ENCODE measurements at regions not wholly inside any gene's neighbourhood (a gene's known extent, or its start where the extent isn't known, plus 50 kb on each side); places are given as distances from the start of the nearest gene placed in this dataset.
"Not testable (repeated sequence)": the region's sequence is repeated elsewhere in the genome, so short reads cannot be mapped to it uniquely, and the experiment has no call there.

DNA sequence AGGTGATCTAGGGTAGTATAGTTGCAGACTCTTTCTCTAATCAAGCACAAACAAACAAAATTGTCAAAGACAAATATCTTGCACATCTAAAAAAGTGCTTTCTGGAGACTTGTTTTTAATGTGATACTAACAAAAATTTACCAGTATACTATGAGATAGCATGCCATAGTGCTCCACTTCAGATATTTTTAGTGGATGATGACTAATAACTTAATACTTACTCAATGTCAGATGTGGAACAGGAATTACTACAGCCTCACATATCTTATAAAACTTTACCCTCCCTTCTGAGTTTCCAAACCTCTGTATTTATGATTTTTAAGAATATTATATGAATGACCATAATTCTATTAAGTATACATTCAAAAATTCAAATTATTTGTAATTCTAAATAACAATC, 1162.0 kb upstream of the SLC39A10 start:
- Histone ChIP-seq H3K27me3 (ENCODE audit: control insufficient read depth, insufficient read depth, low read length, poor library complexity, severe bottlenecking) (no peaks in the 10 kb centered on the region), H3K4me1 (ENCODE audit: control insufficient read depth, insufficient read depth, low read length) (no peaks in the 10 kb centered on the region), H3K4me3 (ENCODE audit: insufficient read depth, low read depth, low read length) (no peak overlapping the region), H3K27ac (ENCODE audit: insufficient read depth, low read depth, low read length, poor library complexity, severe bottlenecking) (no peak overlapping the region), H3K9me3 (ENCODE audit: control insufficient read depth, low read length) (no peaks in the 10 kb centered on the region), H3K36me3 (ENCODE audit: control insufficient read depth, insufficient read depth, low read length) (no peaks in the 10 kb centered on the region)

DNA sequence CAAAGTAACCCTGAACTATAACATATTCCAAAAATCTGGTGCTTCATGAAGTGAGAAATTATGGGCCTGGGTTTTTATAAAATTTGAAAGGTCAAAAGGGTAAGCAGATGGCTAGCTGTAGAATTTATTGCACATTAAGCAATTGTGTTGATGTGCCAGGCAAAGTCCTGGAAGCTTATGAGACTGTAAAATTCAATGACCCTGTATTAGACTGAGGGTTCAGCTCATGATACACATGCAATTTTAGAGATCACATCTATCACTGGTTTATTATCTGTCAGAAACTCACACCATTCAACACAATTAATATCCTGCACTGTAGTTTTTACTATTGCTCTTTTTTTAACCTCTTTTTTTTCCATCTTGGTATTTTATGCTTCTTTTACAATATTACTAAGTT, 1162.6 kb upstream of the SLC39A10 start:
- Histone ChIP-seq H3K4me3 (ENCODE audit: insufficient read depth, low read depth, low read length) (no peak overlapping the region), H3K4me1 (ENCODE audit: control insufficient read depth, insufficient read depth, low read length) (no peaks in the 10 kb centered on the region), H3K27me3 (ENCODE audit: control insufficient read depth, insufficient read depth, low read length, poor library complexity, severe bottlenecking) (no peaks in the 10 kb centered on the region), H3K36me3 (ENCODE audit: control insufficient read depth, insufficient read depth, low read length) (no peaks in the 10 kb centered on the region), H3K9me3 (ENCODE audit: control insufficient read depth, low read length) (no peaks in the 10 kb centered on the region), H3K27ac (ENCODE audit: insufficient read depth, low read depth, low read length, poor library complexity, severe bottlenecking) (no peak overlapping the region)

DNA sequence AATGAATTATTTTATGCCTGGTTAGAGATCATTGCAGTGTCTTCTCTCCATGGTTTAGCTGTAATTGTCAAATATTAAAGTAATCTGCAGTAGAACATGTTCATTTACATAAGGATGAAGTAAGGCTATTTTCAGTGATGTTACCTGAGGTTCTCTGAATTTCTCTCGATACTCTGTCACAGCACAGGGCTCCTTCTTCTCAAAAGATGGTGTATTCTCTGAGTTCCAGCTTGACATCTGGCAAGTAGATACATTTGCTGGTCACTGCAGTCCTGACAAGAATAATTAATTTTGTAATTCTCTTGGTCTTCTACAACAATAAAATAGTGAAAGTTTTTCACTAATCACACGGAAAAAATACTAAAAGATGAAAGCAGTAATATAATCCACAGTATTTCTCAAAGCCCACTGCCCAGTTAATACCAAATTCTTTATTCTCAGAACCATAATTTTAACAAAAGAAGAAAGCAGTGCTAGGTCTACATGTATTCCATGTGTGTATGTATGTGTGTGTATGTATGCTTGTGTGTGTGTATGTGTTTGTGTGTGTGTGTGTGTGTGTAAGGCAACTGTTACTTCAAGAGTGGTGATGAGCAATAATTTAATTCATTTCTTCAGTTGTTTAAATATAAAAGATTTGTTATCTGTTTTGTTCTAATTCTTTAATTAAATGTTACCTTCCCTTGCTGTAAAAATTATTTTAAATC, 1165.5 kb upstream of the SLC39A10 start:
- Histone ChIP-seq H3K27ac (ENCODE audit: insufficient read depth, low read depth, low read length, poor library complexity, severe bottlenecking) (no peak overlapping the region), H3K4me1 (ENCODE audit: control insufficient read depth, insufficient read depth, low read length) (no peaks in the 10 kb centered on the region), H3K9me3 (ENCODE audit: control insufficient read depth, low read length) (no peaks in the 10 kb centered on the region), H3K36me3 (ENCODE audit: control insufficient read depth, insufficient read depth, low read length) (no peaks in the 10 kb centered on the region), H3K27me3 (ENCODE audit: control insufficient read depth, insufficient read depth, low read length, poor library complexity, severe bottlenecking) (no peaks in the 10 kb centered on the region), H3K4me3 (ENCODE audit: insufficient read depth, low read depth, low read length) (no peak overlapping the region)
- 71 to 85% methylated on average over 2 of the region's 2 CpGs for WGBS, 2 experiments

DNA sequence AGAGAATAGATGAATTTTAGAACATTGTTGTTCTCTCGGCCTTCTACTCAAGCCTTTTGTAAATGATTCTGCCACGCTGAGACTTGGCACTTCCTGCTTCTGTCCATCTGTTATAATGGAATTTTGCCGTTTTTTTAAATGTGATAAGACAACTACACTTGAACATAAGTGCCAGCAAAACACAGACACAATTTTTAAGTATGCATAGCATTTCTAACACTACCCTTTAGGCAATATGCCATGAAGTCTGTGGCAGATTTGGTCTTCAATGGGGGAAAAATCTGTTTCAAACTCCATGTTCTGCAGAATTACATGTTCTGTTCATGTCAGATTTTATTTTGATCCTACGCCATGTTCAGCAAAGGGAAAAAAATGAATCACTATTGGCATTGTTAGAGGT, 1170.7 kb upstream of the SLC39A10 start:
- no peak overlapping the region for H3K27ac ChIP-seq (ENCODE audit: insufficient read depth, low read depth, low read length, poor library complexity, severe bottlenecking)
- H3K27me3 ChIP-seq (ENCODE audit: control insufficient read depth, insufficient read depth, low read length, poor library complexity, severe bottlenecking): no peaks in the 10 kb centered on the region
- H3K36me3 ChIP-seq (ENCODE audit: control insufficient read depth, insufficient read depth, low read length): no peaks in the 10 kb centered on the region
- H3K9me3 ChIP-seq (ENCODE audit: control insufficient read depth, low read length): no peaks in the 10 kb centered on the region
- WGBS, 2 experiments: 90 to 93% methylated on average over 2 to 4 of the region's 4 CpGs
- no peak overlapping the region for H3K4me3 ChIP-seq (ENCODE audit: insufficient read depth, low read depth, low read length)
- H3K4me1 ChIP-seq (ENCODE audit: control insufficient read depth, insufficient read depth, low read length): no peaks in the 10 kb centered on the region

DNA sequence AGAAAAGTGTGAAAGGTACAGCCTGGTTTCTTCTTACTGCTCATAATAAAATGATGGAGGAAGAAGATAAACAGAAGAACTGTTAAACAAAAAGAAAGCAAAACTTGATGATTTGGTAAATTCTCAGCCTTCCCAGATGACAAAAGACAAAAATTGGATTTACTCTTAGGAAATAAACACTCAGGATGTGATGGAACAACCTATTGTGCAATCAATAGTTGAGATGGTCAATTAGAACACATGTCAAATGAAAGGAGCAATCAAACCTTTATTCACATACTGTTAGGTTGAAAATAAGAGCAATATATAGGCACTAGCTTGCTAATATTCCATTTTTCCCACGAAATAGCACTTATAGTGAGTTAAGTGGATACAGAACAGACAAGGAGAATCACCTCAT, 1174.0 kb upstream of the SLC39A10 start:
- H3K9me3 ChIP-seq (ENCODE audit: control insufficient read depth, low read length): no peaks in the 10 kb centered on the region
- no peaks in the 10 kb centered on the region for H3K36me3 ChIP-seq (ENCODE audit: control insufficient read depth, insufficient read depth, low read length)
- no peaks in the 10 kb centered on the region for H3K27me3 ChIP-seq (ENCODE audit: control insufficient read depth, insufficient read depth, low read length, poor library complexity, severe bottlenecking)
- 80% methylated on average over 1 of the region's 1 CpG; no CpG with 5 or more reads in 1 of the 2 experiments for WGBS, 2 experiments
- H3K4me1 ChIP-seq (ENCODE audit: control insufficient read depth, insufficient read depth, low read length): no peaks in the 10 kb centered on the region
- no peak overlapping the region for H3K4me3 ChIP-seq (ENCODE audit: insufficient read depth, low read depth, low read length)
- H3K27ac ChIP-seq (ENCODE audit: insufficient read depth, low read depth, low read length, poor library complexity, severe bottlenecking): no peak overlapping the region

DNA sequence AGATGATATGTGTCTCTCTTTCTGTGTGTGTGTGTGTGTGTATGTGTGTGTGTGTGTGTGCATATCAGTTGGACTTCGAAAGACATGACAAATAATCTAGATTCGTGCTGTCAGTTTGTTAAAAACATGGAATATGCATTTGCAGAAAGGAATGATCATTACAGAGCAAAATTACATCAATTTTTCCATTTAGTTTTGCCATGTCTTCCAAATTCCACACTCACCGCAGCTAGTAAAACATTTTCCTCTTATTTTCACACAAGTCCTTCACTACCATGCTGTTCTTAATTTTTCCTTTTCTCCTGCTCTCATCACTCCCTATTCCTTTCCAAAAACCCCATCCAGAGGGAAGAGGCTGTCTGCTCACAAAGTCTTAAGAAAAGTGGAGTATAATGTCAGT, 1191.4 kb upstream of the SLC39A10 start:
- Histone ChIP-seq H3K4me1 (ENCODE audit: control insufficient read depth, insufficient read depth, low read length) (no peaks in the 10 kb centered on the region), H3K27ac (ENCODE audit: insufficient read depth, low read depth, low read length, poor library complexity, severe bottlenecking) (no peak overlapping the region), H3K36me3 (ENCODE audit: control insufficient read depth, insufficient read depth, low read length) (no peaks in the 10 kb centered on the region), H3K9me3 (ENCODE audit: control insufficient read depth, low read length) (no peaks in the 10 kb centered on the region), H3K27me3 (ENCODE audit: control insufficient read depth, insufficient read depth, low read length, poor library complexity, severe bottlenecking) (no peaks in the 10 kb centered on the region), H3K4me3 (ENCODE audit: insufficient read depth, low read depth, low read length) (no peak overlapping the region)
- WGBS, 2 experiments: 75 to 83% methylated on average over 3 of the region's 3 CpGs

DNA sequence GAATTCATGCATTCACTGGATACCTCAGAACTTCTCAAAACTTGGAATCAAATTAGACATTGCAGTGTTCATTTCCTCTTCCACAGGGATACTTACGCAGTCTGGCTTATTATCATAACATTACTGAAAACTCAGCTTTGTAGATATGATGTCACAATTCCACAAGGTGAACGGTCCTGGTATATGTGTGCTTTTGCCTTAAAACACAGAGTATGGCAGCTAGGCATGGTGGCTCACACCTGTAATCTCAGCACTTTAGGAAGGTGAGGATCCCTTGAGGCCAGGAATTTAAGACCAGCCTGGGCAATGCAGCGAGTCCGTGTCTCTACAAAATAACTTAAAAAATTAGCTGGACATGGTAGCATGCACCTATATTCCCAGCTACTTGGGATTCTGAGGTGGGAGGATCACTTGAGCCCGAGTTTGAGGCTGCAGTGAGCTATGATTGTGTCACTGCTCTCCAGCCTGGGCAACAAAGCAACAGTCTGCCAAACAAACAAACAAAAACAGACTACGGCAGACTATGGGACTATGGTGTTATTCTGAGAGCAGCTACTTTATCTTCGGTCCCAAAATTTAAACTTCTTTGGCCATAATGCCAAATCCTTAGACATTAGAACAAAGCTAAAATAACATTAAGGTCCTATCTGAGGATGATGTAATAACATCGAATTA, 1191.9 kb upstream of the SLC39A10 start:
- Histone ChIP-seq H3K27ac (ENCODE audit: insufficient read depth, low read depth, low read length, poor library complexity, severe bottlenecking) (no peak overlapping the region), H3K9me3 (ENCODE audit: control insufficient read depth, low read length) (no peaks in the 10 kb centered on the region), H3K27me3 (ENCODE audit: control insufficient read depth, insufficient read depth, low read length, poor library complexity, severe bottlenecking) (no peaks in the 10 kb centered on the region), H3K36me3 (ENCODE audit: control insufficient read depth, insufficient read depth, low read length) (no peaks in the 10 kb centered on the region), H3K4me3 (ENCODE audit: insufficient read depth, low read depth, low read length) (no peak overlapping the region), H3K4me1 (ENCODE audit: control insufficient read depth, insufficient read depth, low read length) (no peaks in the 10 kb centered on the region)
- WGBS, 2 experiments: 90 to 93% methylated on average over 6 to 7 of the region's 8 CpGs

DNA sequence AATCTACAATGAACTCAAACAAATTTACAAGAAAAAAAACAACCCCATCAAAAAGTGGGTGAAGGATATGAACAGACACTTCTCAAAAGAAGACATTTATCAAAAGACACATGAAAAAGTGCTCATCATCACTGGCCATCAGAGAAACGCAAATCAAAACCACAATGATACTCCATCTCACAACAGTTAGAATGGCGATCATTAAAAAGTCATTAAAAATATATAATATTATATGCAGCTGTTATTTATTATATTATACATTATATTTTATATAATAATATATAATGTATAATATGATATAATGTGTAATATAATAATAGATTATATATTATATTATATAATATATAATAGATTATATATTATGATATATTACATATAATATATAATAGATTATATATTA, 1194.1 kb upstream of the SLC39A10 start:
- H3K36me3 ChIP-seq (ENCODE audit: control insufficient read depth, insufficient read depth, low read length); H3K9me3 ChIP-seq (ENCODE audit: control insufficient read depth, low read length); H3K4me3 ChIP-seq (ENCODE audit: insufficient read depth, low read depth, low read length); H3K27ac ChIP-seq (ENCODE audit: insufficient read depth, low read depth, low read length, poor library complexity, severe bottlenecking); H3K4me1 ChIP-seq (ENCODE audit: control insufficient read depth, insufficient read depth, low read length); H3K27me3 ChIP-seq (ENCODE audit: control insufficient read depth, insufficient read depth, low read length, poor library complexity, severe bottlenecking): not testable (repeated sequence)
- WGBS, 2 experiments: 0% methylated on average over 1 of the region's 2 CpGs

DNA sequence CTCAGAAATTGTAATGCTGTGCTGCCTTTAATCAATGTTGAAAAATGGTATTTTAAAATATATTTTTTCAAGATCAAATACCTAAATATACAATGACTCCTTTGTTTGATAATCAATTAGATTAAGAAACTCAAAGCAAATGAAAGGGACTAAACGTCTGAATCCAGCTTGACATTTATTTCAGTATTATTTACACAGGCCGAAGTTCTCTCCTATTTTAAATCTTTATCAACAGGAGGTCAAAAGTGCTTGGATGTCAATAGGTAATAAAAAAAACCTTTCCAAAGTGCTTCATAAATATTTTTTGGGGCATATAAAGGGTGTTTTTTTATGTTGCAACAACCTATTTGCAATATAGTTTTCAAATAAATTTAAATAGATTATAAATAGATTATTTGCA, 1201.7 kb upstream of the SLC39A10 start:
- Histone ChIP-seq H3K27ac (ENCODE audit: insufficient read depth, low read depth, low read length, poor library complexity, severe bottlenecking) (no peak overlapping the region), H3K4me1 (ENCODE audit: control insufficient read depth, insufficient read depth, low read length) (no peaks in the 10 kb centered on the region), H3K4me3 (ENCODE audit: insufficient read depth, low read depth, low read length) (no peak overlapping the region), H3K36me3 (ENCODE audit: control insufficient read depth, insufficient read depth, low read length) (no peaks in the 10 kb centered on the region), H3K27me3 (ENCODE audit: control insufficient read depth, insufficient read depth, low read length, poor library complexity, severe bottlenecking) (no peaks in the 10 kb centered on the region), H3K9me3 (ENCODE audit: control insufficient read depth, low read length) (no peaks in the 10 kb centered on the region)
- WGBS, 2 experiments: 86 to 100% methylated on average over 1 to 2 of the region's 2 CpGs

DNA sequence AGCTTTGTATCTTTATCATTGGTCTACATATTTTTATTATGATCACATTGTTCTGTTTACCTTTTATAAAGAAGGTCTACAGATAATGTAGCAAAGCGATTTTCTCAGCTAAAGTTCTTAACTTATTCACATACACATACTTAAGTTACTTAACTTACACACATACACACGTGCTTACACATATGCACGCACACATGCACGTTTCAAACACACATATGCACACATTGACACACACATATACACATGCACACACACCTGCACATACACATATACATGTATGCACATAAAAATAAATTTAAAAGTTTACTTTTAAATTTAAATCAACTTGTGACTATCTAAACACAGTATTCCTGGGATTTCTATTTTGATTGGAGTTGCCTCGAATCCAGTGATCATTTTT, 1204.5 kb upstream of the SLC39A10 start:
- Histone ChIP-seq H3K27ac (ENCODE audit: insufficient read depth, low read depth, low read length, poor library complexity, severe bottlenecking) (no peak overlapping the region), H3K27me3 (ENCODE audit: control insufficient read depth, insufficient read depth, low read length, poor library complexity, severe bottlenecking) (no peaks in the 10 kb centered on the region), H3K36me3 (ENCODE audit: control insufficient read depth, insufficient read depth, low read length) (no peaks in the 10 kb centered on the region), H3K4me1 (ENCODE audit: control insufficient read depth, insufficient read depth, low read length) (no peaks in the 10 kb centered on the region), H3K9me3 (ENCODE audit: control insufficient read depth, low read length) (no peaks in the 10 kb centered on the region), H3K4me3 (ENCODE audit: insufficient read depth, low read depth, low read length) (no peak overlapping the region)
- WGBS, 2 experiments: 85 to 88% methylated on average over 4 of the region's 5 CpGs
